Endothelial cell (in vitro differentiated cells): ENCODE measurements at regions not wholly inside any gene's neighbourhood (a gene's known extent, or its start where the extent isn't known, plus 50 kb on each side); places are given as distances from the start of the nearest gene placed in this dataset.
A peak's percentile ranks its signal among the peaks of the same experiment; 100 is the strongest.
"Not testable (repeated sequence)": the region's sequence is repeated elsewhere in the genome, so short reads cannot be mapped to it uniquely, and the experiment has no call there.

Source experiments
- DNase-seq: peaks from one replicate; pipeline ENCODE4 v3.0.0; 2021; ENCODE audit warnings: low spot score
- H3K27ac Mint-ChIP-seq: one replicate; pipeline ENCODE4 v1.8.0; 2021; ENCODE audit warnings: mixed read lengths, inconsistent platforms; ENCODE audit not compliant: unreplicated experiment
- H3K27me3 Mint-ChIP-seq: one replicate; pipeline ENCODE4 v1.8.0; 2021; ENCODE audit warnings: mild to moderate bottlenecking, moderate library complexity, mixed read lengths, inconsistent platforms; ENCODE audit not compliant: unreplicated experiment
- H3K36me3 Mint-ChIP-seq: one replicate; pipeline ENCODE4 v1.8.0; 2021; ENCODE audit warnings: mild to moderate bottlenecking, low read depth, mixed read lengths, inconsistent platforms; ENCODE audit not compliant: unreplicated experiment
- H3K4me1 Mint-ChIP-seq: one replicate; pipeline ENCODE4 v1.8.0; 2021; ENCODE audit warnings: mild to moderate bottlenecking, mixed read lengths, inconsistent platforms; ENCODE audit not compliant: unreplicated experiment
- H3K4me3 Mint-ChIP-seq: one replicate; pipeline ENCODE4 v1.8.0; 2021; ENCODE audit warnings: mild to moderate bottlenecking, mixed read lengths, inconsistent platforms; ENCODE audit not compliant: unreplicated experiment
- H3K9me3 Mint-ChIP-seq: one replicate; pipeline ENCODE4 v1.8.0; 2021; ENCODE audit warnings: mixed read lengths, inconsistent platforms; ENCODE audit not compliant: unreplicated experiment
- TF ChIP-seq, protein P1 (sequence below): fragments of 200-600 bp; sonication (generic); IDR thresholded peaks from one replicate; pipeline ENCODE4 v1.5.0; 2021; ENCODE audit warnings: antibody characterized with exemption; ENCODE audit not compliant: unreplicated experiment

DNA sequence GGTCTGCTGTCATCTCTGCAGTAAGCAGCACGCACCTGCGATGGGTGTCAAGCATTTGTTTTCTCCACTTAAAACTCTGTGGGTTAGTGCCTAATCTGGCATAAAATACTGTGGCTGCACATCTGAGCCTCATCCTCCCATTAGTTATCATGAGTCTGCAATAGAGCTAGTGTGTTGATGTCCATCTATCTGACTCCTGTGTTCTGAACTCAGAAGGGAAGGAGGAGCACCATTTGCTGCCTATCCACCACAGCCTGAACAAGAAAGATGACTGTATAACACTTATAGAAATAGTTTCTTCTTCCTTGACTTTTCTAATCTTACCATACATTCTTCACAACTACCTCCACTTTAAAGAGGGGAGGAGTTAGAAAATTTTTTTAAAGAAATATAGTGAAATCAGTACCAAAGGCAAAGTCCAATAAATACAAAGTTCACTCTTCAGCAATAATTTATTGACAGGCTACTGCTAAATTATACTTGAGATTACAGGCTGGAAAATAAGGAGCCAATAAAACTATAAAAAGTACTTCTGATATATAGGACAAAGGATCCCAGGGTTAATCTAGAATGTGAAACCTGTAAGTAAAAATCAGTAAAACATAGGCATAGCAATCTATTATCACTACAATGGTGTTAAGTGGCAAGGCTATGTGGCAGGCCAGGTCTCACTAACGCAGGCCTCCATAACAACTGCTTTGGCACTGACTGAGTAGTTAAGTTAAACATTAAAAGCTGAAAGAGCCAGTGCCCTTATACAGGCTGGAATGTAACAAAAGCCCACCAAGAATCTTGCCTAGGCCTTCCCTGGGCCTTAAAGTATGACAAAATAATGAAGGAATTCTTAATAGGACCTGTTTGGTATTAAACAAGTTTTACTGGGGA lies 70.2 kb downstream of the LGALS9C start:
- not testable (repeated sequence) for H3K36me3 Mint-ChIP-seq, DNase-seq, H3K27me3 Mint-ChIP-seq, H3K9me3 Mint-ChIP-seq, H3K27ac Mint-ChIP-seq, H3K4me3 Mint-ChIP-seq, H3K4me1 Mint-ChIP-seq

DNA sequence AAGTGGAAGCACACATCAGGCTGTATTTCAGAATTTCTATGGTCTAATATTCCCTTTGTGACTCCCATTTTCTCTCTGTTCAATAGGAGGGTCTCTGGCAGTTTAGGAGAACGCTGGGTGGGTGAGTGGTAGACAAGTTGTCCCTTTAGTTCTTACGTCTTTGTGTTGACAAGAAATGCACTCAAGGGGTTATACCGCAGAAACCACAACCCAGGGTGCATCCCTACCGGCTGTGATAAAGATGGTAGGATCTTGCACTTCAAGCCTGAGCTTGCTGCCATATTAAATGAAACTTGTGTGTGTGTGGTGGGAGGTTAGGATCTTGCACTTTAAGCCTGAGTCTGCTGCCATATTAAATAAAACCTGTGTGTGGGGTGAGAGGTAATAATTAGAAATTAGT lies 80.5 kb downstream of the LGALS9C start:
- H3K9me3 Mint-ChIP-seq, H3K4me1 Mint-ChIP-seq, H3K36me3 Mint-ChIP-seq, H3K4me3 Mint-ChIP-seq, H3K27me3 Mint-ChIP-seq, DNase-seq, H3K27ac Mint-ChIP-seq: not testable (repeated sequence)

DNA sequence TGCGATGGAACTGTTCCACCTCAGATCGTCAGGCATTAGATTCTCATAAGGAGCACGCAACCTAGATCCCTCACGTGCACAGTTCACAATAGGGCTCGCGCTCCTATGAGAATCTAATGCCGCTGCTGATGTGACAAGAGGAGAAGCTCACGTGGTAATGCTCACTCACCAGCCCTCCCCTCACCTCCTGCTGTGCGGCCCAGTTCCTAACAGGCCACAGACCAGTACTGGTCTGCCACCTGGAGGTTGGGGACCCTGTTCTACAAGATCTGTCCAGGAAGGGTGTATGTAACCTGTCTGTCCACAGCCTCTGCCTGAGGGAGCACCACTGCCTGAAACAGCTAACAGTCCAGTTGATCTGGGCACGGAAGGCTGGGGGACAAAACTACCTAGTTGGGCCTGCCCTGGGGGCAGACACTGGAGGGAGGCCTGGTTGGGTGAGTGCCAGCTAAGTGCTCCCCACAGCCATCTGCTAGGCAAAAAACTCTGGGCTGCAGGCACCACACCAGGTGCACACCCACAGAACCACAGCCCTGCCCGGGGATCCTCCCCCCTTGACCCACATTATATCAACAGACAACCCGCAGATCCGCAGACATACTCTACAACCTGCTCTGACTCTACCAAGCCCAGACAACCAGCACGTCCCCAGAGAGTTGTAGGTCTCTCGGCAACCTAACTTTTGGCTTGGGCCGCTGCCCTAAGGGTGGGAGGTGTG lies 80.7 kb downstream of the TBC1D28 start:
- H3K4me3 Mint-ChIP-seq, H3K4me1 Mint-ChIP-seq, H3K9me3 Mint-ChIP-seq, H3K27me3 Mint-ChIP-seq, H3K27ac Mint-ChIP-seq, H3K36me3 Mint-ChIP-seq, DNase-seq: not testable (repeated sequence)

DNA sequence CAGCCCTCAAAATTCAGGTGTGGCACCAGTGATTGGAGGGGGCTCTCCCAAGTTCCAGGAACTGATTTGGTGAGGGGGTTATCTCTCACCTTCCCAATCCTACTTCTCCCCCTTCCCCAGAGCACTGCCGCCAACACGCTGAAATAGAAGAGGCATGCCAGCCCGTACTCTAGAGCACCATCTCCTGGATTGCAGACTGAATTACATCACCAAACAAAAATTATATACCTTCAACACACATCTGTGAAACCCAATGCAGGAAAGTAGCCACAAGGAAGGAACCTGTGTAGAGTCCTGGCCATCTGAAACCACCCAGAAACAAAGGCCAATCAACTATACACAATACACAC lies 80.1 kb downstream of the TBC1D28 start:
- not testable (repeated sequence) for H3K27me3 Mint-ChIP-seq, H3K4me1 Mint-ChIP-seq, H3K36me3 Mint-ChIP-seq, H3K9me3 Mint-ChIP-seq, H3K4me3 Mint-ChIP-seq
- peak; percentile 27 for DNase-seq
- peak overlapping the region; percentile 3 for H3K27ac Mint-ChIP-seq
- TF ChIP-seq, protein P1, sequence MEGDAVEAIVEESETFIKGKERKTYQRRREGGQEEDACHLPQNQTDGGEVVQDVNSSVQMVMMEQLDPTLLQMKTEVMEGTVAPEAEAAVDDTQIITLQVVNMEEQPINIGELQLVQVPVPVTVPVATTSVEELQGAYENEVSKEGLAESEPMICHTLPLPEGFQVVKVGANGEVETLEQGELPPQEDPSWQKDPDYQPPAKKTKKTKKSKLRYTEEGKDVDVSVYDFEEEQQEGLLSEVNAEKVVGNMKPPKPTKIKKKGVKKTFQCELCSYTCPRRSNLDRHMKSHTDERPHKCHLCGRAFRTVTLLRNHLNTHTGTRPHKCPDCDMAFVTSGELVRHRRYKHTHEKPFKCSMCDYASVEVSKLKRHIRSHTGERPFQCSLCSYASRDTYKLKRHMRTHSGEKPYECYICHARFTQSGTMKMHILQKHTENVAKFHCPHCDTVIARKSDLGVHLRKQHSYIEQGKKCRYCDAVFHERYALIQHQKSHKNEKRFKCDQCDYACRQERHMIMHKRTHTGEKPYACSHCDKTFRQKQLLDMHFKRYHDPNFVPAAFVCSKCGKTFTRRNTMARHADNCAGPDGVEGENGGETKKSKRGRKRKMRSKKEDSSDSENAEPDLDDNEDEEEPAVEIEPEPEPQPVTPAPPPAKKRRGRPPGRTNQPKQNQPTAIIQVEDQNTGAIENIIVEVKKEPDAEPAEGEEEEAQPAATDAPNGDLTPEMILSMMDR = peak; percentile 51

DNA sequence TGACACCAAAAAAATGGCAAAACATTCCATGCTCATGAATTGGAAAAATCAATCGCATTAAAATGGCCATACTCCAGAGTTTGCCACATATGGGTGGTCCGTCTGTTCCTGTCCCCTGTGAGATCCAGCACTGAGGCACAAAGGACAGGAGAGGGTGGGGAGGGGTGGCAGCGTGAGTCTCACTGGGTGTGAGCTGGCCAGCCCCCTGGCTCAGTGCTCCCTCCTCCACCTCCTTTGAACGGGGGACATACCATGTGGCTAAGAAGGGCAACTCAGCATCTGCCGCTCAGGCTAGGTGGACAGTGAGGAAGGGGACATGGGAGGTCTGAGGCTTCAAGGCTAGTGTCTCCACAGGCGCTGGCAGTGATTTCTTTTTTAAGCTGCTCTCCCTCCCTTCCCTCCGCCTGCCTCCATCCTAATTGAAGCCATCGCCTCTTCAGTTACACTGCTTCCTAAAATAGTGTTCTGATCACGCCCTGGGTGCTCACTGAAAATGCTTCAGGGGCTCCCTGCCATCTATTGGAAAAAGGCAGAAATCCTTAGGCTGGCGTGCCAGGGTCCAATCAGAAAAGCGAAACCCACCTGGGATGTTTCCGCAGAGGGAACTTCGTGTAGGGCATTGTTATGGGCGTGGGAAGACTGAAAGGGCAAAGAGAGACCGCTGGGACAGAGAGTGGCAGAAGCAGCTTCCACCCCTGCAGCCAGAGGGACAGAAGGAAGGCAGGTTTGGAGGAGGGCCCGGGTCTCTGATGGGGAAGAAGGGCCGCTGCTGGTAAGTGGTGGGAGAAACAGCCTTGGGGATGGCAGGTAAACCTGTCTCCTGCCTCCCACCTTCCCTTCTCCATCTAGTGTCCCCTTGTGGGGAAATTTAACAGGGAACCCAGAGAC lies 75.8 kb downstream of the TBC1D28 start:
- H3K27me3 Mint-ChIP-seq, H3K9me3 Mint-ChIP-seq, H3K4me3 Mint-ChIP-seq, DNase-seq, H3K36me3 Mint-ChIP-seq, H3K4me1 Mint-ChIP-seq, H3K27ac Mint-ChIP-seq: not testable (repeated sequence)

DNA sequence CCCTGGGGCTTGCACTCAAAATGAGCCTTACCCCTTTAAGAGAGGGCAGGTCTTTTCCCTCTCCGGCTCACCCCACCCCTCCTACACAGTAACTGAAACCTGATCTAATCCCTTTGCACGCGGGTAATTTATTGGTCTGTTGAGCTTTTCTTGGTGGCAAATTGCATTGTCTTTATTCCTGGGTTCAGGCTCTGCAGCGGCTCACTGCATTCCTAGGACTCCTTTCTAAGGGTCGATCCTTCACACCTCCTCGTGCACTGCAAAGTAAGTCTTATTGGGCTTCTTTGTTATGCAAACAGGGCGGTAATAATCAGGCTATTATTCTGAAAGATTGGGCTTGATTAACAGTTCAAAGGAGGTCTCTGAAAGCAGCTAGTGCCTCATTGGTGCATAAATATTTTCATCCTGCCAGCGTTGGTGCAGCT lies 74.7 kb downstream of the TBC1D28 start:
- not testable (repeated sequence) for H3K4me3 Mint-ChIP-seq, H3K36me3 Mint-ChIP-seq, DNase-seq, H3K27me3 Mint-ChIP-seq, H3K27ac Mint-ChIP-seq, H3K4me1 Mint-ChIP-seq, H3K9me3 Mint-ChIP-seq

DNA sequence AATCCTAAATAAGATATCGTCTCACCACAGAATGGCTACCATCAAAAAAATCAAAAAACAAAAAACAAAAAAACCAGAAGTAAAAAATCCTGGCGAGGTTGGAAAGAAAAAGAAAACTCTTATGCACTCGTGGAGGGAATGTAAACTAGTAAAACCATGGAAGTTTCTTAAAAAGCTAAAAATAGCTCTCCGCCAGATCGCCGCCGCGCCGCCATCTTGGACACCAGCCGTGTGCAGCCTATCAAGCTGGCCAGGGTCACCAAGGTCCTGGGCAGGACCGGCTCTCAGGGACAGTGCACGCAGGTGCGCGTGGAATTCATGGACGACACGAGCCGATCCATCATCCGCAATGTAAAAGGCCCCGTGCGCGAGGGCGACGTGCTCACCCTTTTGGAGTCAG lies 71.7 kb downstream of the TBC1D28 start:
- not testable (repeated sequence) for H3K4me1 Mint-ChIP-seq, H3K4me3 Mint-ChIP-seq, H3K36me3 Mint-ChIP-seq, DNase-seq, H3K27ac Mint-ChIP-seq, H3K9me3 Mint-ChIP-seq, H3K27me3 Mint-ChIP-seq

DNA sequence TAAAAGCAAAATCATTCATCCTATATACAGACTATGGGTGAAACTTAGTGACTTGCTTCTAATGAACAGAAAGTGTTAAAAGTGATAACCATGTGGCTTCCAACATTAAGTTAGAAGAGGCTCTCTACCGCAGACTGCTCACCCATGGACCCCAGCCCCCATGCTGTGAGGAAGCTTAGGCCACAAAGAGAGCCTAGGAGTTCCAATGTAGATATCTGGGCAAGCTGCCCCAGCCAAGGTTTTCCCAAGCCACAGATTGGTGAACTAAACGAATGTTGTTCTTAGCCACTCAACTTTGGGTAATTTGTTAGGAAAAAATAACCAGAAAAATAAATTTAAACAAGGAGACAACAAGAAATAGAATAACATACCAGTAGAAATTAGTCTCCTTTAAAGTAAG lies 70.1 kb downstream of the TBC1D28 start:
- not testable (repeated sequence) for H3K4me3 Mint-ChIP-seq, H3K36me3 Mint-ChIP-seq, H3K9me3 Mint-ChIP-seq, H3K27me3 Mint-ChIP-seq, DNase-seq, H3K4me1 Mint-ChIP-seq, H3K27ac Mint-ChIP-seq
